HG02885 (cell line): ENCODE measurements at regions not wholly inside any gene's neighbourhood (a gene's known extent, or its start where the extent isn't known, plus 50 kb on each side); places are given as distances from the start of the nearest gene placed in this dataset.
"Not testable (repeated sequence)": the region's sequence is repeated elsewhere in the genome, so short reads cannot be mapped to it uniquely, and the experiment has no call there.

ENCODE experiments used
- ATAC-seq: cut with Tn5 transposase; IDR thresholded peaks from one replicate; pipeline ENCODE4 v1.9.1; 2021; ENCODE audit warnings: mild to moderate bottlenecking; ENCODE audit not compliant: unreplicated experiment, poor library complexity

DNA sequence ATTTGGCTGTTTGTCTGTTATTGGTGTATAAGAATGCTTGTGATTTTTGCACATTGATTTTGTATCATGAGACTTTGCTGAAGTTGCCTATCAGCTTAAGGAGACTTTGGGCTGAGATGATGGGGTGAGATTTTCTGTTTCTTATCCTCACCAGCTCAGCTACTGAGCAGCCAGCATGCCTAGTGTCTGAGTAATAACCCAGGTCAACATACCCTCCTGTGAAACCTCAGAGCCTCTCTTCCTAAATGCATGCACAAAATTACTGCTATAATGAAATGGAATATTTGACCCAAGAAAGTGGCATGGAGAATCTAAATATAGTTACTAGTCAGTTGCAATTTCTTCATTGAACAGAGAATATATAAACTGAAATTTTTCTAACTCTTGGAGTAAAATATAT, 220.8 kb downstream of the MINAR1 start:
- ATAC-seq: not testable (repeated sequence)

DNA sequence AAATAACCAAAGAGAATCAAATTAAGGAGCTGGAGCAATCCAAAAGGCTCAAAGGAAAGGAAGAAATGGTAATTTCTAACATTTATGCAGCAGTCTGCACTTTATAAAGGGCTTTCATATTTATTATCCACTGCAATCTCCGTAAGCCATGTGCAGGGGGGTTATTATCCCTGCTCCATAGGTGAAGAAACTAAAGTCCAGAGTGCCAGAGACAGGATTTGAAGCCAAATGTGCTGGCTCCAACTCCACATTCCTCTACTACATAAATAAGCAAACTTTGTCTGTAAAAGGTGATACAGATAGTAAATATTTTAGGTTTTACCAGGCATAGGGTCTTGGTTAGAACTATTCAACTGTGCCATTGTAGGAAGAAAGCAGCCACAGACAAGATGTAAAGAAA, 221.4 kb downstream of the MINAR1 start:
- ATAC-seq: no peak

DNA sequence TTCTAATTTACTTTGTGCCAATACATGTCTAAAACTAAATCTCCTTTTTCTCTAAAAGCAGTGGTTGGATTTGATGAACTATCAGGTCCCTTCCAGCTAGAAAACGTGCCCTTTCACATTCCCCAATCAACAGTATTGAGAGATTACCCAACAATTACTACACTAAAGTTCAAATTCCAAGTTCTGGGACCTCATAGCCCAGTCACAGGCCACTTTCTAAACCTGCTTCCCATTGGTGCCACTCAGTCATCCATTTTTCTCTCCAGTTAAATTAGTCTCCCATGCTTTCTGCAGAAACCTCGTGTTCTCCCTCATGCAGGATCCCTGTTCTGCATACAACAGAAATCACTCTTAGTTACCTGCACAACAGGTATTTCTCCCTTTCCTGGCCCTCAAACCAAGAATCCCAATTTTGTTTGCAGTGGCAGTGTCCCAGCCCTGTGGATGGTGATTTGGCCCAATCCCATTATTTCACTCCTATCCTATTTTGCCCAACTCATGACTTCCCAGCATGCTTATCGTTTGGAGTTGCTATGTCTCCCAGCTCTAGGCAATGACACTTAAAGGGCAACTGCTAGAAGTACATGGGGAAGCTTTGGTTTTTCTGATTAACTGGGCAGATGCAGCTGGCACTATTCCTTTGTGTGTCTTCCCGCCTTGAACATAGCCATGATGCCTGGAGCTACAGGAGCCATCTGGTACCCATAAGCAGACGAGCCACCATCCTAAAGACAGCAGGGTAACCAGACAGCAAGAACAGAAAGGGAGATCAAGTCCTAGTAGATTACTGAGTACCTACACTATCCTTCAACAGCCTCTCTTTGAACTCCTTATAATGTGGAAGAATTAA, 224.2 kb downstream of the MINAR1 start:
- ATAC-seq: no peak

DNA sequence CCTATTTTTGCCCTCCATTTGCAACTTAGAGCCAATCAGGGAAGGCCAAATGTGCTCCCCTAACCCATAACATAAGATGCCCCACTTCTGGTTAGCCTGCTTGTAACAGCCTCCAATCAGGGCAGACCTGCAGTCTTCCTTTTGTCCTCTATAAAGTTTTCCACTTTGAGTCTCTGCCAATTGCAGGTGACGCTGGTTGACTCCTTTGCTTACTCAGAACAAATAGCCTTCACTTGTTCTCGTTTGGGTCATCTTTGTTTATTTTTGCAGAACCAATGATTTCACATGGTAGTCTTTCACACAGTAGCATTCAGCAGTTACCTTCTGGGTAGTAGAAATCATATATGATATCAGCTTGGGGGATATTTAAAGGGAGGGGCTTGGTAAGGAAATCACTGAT, 225.6 kb downstream of the MINAR1 start:
- no peak for ATAC-seq

DNA sequence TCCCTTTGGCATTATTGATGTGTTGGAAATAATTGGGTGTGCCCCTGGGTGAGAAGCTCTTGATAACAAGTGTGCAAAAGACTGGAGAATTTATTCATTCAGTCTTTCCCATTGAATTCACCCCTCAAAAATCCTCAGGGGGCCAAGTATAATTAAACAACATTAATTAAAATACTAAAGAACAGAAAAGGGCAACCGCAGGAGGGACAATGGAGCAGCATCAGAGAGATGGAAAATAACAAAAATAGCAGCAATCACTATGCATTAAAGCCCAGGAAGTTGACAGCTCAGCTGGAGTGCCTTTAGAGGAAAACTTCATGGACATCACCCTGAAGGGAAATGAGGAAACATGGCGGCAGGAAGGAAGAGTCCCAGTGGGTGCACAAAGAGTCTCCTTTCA, 227.6 kb downstream of the MINAR1 start:
- ATAC-seq: no peak

DNA sequence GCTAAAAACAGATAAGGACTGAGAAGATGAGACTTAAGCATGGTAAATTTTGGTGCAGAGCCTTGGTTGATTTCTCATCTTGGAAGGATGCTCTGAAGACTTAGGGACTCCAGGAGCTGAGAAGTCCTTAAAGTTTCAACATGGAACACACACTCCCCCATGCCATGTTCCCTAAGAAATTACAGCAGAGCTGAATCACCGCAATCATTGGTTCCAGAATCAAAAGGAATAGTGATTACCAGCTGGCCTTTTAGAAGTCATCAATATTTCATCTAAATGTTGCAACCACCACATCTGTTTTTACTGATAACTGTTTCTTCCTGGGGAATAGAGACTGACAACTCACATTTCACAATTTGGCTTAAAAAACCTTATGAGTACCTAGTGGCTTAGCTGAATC, 229.3 kb downstream of the MINAR1 start:
- no peak for ATAC-seq

DNA sequence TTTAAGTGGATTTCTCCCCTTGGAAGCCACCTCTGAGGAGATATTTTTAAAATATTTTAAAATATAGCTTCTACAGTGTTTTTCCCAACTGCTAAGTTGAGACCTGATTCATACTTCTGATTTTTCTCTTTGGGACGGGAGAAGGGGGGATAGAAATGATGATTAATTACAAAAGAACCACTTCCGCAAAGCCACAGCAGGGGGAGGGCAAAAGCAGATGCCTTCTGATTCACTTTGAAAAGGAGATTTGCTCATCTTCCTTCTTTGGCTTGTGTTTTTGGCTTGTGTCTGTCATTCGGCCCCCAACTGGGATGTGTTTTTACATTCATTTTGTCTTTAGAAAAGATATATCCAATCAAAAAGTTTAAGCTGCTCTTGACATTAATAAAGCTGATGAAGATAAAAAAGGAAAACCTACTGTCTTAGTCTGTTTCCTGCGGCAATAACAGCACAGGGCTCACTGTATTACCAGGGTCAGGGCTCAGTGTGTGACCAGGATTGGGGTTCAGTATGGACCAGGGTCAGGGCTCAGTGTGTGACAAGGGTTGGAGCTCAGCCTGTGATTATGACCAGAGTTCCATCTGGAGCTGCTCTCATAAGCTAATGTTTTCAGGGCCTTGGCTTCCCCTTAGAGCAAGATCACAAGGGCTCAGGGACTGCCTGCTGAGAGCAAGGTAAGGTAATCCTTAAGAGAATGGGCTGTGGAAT, 223.2 kb downstream of the MTHFS start:
- ATAC-seq: peak; percentile 80

DNA sequence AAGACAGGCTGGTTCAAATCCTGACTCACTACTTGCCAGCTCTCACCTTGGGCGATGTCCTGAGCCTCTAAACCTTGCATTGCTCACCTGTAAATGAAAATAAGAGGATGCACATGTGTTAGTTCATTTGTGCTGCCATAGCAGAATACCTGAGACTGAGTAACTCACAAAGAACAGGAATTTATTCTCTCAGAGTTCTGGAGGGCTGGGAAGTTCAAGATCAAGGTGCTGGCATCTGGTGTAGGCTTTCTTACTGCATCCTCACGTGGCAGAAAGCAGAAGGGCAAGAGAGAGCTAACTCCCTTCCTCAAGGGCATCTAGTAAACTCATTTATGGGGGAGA, 222.7 kb downstream of the MTHFS start:
- ATAC-seq: no peak

DNA sequence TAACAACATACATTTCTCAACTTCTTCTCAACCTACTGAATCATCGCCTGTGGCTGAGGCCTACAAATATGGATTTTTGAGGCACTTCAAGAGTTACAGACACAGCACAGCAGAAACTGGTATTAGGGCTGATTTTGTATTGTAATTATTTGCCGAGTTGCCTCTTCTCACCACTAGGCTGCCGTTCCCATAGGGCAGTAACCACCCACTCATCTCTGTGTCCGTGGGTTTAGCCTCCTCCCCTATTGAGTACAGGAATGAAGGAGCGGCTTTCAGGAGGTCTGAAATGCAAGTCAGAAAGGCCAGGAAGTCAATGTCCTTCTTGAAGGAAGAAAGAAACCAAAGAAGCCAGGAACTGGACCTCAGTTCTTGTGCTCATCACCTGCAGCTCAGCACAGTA, 220.8 kb downstream of the MTHFS start:
- no peak for ATAC-seq

DNA sequence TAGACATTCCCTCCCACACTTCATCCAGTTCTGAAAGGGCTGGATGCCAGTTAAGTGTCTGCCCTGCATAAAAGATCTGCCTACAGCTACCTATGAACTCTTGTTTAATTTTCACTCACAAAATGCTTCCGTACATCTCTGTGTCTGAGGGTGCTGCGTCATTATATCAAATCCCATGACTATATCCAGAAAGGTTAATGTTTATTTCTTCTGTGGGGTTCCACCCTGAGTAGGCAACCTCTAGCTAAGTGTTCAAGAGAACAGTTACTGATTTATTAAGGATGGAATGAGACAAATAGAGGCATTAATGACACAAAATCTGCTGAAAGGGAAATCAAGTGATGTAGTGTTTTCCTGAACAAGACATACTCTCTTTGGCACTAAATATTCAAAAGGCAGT, 220.2 kb downstream of the MTHFS start:
- ATAC-seq: no peak

DNA sequence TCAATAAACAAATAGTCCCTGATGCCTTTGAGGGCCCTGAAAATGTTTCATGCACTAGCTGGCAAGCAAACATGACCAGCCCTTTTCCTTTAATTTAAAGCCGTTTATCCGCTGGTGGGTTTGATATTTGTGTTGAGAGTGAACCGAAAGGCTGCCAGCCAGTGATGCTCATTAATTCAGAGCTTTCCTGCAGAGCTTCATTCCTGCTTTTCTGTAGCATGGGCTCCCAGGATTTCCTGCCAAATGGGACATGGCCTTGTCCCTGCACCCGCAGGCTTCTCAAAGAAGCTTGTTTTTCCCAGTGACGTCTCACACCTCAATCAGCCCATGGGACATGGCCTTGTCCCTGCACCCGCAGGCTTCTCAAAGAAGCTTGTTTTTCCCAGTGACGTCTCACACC, 219.6 kb downstream of the MTHFS start:
- no peak for ATAC-seq

DNA sequence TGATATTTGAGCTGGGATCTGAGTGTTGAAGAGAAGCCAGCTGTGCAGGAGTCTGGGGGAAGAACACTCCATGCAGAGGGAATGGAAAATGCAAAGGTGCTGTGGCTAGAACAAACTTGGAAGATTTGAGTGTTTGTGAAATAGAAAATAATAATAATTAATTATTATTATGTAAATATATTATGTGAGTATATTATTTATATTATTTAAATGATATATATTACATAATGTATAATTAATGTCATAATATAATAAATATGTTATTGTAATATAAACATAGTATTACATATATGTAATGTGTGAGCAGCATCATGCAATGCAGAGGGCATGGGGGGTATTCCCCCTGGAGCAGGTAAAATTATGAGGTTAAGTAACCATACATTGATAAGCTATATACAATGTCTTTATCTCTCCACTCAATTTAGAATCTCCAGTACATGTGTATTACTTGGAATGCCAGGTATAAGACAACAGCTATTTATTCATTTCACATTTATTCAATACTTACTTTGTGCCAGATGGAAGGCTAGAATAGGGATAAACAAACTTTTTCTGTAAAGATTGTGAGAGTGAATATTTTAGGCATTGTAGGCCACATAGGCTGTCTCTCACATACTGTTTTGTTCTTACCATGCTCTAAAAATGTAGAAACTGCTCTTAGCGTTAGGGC, 218.6 kb downstream of the MTHFS start:
- ATAC-seq: no peak

DNA sequence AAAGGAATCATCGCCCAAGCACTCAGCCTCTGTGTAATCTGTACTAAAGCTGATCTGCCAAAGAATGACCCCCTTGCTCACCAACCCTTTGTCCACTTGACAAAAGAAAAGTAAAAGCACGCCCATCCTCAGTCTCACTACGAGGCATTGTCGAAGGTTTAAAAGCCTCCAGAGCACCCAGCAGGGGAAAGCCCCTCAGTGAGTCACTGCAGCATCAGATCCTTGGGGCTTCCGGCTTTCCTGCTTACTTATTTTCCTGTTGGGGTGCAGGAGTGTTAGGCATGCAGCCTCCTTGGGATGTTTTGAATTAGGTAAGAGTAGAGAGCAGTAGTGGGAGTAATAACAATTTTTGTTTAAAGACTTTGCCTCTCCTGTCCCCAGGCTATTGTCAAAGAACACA, 216.1 kb downstream of the MTHFS start:
- no peak for ATAC-seq

DNA sequence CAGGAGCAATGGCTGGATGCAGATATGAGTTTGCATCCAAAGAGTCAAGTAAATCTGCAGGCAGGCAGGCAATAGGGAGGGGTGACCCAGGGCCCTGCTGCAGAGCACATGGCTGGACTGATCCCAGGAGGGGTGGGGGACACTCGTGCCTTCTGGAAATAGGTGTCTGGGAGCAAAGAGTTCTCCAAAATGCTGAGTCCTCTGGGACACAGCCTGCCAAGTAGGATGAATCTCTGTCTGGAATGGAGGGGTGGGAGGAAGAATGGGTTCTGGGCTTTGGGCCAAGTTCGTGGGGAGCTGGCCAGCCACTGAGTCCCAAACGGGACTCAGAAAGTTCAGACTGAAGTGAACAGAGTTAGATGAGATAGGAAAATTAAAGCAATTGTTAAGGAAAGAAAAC, 214.5 kb downstream of the MTHFS start:
- no peak for ATAC-seq

DNA sequence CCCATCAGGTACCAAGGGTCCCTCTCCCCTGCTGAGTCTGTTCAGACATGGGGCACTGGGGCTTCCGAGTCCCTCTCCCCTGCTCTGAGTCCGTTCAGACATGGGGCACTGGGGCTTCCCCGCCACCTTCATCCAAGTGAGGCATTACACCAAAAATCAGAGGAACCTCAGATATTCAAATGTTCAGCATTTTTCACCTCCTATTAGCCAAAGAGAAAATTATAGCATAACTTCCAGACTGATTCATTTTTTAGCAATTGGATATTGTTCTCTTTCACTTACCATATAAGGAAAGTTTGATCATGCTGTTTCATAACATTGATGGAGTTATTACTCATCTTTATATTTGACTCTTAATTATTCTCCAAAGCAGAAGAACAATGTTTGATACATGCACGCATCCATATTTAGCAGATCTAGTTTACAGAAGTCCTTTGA, 213.9 kb downstream of the MTHFS start:
- no peak for ATAC-seq

DNA sequence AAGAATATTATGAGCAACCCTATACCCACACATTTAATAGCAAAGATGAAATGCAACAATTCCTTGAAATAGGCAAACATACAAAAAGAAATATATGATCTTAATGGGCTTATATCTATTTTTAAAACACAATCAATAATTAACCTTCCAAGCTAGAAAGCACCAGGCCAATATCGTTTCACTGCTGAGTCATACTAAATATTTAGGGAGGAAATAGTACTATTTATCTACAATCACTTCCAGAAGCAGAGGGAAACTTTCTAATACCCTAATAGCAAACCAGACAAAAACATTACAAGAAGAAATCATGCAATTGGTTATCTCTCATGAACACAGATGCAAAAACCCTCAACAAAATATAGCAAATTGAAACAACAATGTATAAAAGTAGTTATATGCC, 207.8 kb downstream of the MTHFS start:
- no peak for ATAC-seq

DNA sequence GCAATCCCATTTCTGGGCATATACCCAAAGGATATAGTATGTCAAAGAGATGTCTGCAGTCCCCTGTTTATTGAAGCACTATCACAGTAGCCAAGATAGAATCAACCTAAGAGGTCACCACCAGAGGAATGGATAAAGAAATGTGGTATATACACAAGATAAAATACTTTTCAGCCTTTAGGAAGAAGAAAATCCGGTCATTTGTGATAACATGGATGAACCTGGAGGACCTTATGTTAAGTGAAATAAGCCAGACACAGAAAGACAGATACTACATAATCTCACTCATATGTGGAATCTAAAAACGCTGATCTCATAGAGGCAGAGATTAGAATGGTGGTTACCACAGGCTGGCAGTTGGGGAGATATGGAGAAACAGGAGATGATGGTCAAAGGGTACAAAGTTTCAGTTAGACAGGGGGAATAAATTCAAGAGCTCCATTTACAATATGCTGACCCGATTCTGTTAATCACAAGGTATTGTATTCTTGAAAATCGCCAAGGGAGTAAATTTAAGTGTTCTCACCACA, 195.8 kb downstream of the MTHFS start:
- ATAC-seq: no peak

DNA sequence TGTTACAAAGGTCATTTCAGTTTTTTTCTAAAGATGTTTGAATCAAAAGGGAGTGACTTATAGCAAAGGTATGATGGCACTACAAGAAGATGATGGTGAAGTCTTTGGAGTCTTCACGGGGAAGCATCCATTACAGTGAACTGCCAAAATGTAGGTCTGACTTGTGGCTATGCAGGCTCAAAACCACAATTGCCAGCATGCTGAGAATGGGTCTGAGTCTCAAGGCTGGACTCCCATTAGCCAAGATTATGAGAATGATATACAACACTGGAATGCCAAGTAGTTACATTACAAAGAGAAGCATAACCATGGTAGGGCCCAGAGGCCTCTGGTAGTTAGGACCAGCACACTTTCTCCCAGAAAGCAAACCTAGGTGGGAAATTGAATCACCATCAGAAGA, 194.2 kb downstream of the MTHFS start:
- no peak for ATAC-seq

DNA sequence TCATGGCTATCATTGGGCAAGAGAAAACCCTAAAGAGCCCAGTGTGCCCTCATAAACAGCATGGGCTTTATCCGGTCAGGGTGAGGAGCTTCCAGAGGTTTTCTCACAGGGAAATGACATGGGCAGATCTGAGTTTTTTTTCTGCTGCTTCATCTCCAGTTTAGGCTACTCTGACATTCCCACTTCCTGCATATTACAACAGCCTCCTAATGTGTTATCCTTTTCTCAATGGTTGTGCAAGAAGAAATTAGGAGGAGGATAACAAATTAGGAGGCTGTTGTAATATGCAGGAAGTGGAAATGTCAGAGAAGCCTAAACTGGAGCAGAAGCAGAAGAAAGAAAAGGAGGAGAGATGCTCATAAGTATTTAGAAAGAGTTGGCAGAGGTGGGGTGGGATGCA, 175.6 kb downstream of the MTHFS start:
- ATAC-seq: no peak

DNA sequence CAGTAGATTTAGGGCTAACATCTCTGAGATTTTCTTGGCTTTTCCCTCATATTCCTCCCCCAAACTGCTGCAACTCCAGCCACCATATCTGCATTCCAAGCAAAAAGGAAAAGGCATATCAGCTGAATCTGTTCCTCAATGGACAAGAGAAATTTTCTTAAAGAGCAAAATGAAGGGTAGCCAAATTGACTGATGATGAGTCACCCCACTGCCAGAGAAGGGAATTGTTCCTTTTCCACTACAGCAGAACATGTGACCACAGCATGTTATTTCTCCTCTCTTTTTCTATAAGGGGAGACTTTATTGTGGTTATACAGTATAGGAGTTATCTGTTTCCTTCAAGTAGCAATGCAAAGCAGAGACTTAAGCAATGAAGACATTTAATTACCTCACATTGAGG, 172.5 kb downstream of the MTHFS start:
- no peak for ATAC-seq

DNA sequence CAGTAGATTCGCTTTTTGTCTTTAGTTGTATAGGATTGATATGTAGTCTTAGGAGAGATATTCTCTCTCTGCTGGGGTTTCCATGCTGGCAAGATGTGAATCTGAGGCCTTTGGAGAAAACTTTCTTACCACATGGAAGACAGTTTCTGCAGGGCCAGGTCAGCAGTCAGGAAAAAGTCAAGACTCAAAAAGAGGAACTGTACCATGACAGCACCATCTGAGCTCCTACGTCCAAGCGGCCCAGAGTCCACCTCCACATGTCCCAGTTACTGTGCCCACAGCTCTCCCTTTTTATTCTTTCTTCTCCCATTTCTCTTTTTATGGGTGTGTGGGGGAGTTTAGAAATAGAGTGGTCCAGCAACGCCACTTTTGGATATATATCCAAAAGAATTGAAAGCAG, 172.0 kb downstream of the MTHFS start:
- no peak for ATAC-seq
